ENCODE measurements at regions not wholly inside any gene's neighbourhood (a gene's known extent, or its start where the extent isn't known, plus 50 kb on each side); places are given as distances from the start of the nearest gene placed in this dataset.

- TF ChIP-seq, protein P1, sequence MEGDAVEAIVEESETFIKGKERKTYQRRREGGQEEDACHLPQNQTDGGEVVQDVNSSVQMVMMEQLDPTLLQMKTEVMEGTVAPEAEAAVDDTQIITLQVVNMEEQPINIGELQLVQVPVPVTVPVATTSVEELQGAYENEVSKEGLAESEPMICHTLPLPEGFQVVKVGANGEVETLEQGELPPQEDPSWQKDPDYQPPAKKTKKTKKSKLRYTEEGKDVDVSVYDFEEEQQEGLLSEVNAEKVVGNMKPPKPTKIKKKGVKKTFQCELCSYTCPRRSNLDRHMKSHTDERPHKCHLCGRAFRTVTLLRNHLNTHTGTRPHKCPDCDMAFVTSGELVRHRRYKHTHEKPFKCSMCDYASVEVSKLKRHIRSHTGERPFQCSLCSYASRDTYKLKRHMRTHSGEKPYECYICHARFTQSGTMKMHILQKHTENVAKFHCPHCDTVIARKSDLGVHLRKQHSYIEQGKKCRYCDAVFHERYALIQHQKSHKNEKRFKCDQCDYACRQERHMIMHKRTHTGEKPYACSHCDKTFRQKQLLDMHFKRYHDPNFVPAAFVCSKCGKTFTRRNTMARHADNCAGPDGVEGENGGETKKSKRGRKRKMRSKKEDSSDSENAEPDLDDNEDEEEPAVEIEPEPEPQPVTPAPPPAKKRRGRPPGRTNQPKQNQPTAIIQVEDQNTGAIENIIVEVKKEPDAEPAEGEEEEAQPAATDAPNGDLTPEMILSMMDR (IDR thresholded peaks at IDR 0.05; ENCODE audit: poor library complexity, severe bottlenecking) = no peak
- no peak for TF ChIP-seq EZH2 (IDR thresholded peaks at IDR 0.05; ENCODE audit: borderline replicate concordance, insufficient read depth, low read length, poor library complexity, severe bottlenecking)
- no peak for TF ChIP-seq POLR2AphosphoS5 (IDR thresholded peaks at IDR 0.05)
- no peak for TF ChIP-seq REST (IDR thresholded peaks at IDR 0.05; ENCODE audit: borderline replicate concordance)
- TF ChIP-seq EP300 (conservative IDR thresholded peaks at IDR 0.05; ENCODE audit: poor library complexity, severe bottlenecking) = no peak
- TF ChIP-seq SMC3 (conservative IDR thresholded peaks at IDR 0.05; ENCODE audit: poor library complexity) = no peak
- TF ChIP-seq TAF1 (IDR thresholded peaks at IDR 0.05; ENCODE audit: low read depth) = no peak
- no peak for TF ChIP-seq RAD21 (conservative IDR thresholded peaks at IDR 0.05)
Observed at GRCh38 chr14:25430808-25431207, 380.9 kb upstream of the STXBP6 start.
